ENCODE measurements at regions not wholly inside any gene's neighbourhood (a gene's known extent, or its start where the extent isn't known, plus 50 kb on each side); places are given as distances from the start of the nearest gene placed in this dataset.
"Not testable (repeated sequence)": the region's sequence is repeated elsewhere in the genome, so short reads cannot be mapped to it uniquely, and the experiment has no call there.

DNA sequence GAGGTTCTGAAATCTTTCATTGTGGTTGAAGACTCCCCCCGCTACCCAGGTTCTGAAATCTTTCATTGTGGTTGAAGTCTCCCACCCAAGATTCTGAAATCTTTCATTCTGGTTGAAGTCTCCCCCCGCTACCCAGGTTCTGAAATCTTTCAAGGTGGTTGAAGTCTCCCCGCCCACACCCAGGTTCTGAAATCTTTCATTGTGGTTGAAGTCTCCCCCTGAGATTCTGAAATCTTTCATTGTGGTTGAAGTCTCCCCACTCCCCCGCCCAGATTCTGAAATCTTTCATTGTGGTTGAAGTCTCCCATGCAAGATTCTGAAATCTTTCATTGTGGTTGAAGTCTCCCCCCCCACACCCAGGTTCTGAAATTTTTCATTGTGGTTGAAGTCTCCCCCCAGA is 916.6 kb downstream of the BRD1 start:
- DNase-seq, result not testable (repeated sequence)

DNA sequence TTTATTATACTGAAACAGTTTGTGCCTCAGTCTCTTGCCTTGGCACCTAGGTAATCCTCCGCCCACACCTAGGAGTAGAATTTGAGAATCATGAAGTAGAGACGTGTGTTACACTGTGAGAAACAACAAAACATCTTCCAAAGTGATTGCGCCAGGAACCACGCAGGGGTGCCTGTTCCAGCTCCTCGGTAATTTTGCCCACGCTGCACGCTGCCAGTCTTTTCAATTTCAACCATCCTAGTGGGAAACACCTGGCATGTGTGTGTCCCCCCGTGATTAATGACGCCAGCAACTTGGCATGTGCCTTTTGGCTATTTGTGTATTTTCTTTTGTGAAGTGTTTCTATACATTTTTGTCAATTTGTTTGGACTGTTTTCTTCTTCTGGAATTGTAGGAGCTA is 919.1 kb downstream of the BRD1 start:
- no peak for DNase-seq

DNA sequence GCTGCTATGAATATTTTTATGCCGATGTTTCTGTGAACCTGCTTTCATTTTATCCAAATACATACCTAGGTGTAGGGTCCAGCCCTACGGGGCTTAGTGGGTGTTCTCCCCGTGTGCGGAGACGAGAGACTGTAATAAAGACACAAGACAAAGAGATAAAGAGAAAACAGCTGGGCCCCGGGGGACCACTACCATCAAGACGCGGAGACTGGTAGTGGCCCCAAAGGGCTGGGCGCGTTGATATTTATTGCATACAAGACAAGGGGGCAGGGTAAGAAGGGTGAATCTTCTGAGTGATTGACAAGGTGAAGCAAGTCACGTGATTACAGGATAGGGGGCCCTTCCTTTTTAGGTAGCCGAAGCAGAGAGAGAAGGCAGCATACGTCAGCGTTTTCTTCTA is 920.1 kb downstream of the BRD1 start:
- DNase-seq, result no peak

DNA sequence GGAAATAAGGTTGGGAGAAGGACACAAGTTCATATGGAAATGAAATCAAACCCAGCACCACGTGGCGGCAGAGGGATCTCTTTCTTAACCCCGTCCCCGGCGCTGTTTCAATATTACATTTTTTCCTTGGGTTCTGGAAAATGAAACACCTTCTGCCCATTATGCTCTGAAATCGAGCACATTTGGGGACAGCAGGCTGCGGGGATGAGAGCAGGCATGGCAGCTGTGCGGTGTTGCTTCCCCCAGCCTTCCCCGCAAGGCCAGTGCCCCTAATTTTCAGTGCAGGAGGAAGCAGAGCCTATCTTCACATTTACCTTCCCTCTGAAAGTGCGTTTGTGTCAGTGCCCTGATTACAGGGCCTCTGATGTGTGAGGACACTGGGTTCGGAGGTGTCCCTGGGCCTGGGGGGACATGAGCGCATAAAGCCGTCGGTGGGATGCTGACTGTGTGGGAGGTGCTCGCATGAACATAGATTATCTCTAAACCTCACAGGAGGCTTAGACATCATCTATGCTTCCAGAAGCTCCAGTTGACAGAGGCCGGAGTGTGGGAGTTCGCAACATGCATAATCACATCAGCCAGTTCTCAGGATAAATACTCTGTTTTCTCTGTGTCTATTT is 921.3 kb downstream of the BRD1 start:
- no peak for DNase-seq

DNA sequence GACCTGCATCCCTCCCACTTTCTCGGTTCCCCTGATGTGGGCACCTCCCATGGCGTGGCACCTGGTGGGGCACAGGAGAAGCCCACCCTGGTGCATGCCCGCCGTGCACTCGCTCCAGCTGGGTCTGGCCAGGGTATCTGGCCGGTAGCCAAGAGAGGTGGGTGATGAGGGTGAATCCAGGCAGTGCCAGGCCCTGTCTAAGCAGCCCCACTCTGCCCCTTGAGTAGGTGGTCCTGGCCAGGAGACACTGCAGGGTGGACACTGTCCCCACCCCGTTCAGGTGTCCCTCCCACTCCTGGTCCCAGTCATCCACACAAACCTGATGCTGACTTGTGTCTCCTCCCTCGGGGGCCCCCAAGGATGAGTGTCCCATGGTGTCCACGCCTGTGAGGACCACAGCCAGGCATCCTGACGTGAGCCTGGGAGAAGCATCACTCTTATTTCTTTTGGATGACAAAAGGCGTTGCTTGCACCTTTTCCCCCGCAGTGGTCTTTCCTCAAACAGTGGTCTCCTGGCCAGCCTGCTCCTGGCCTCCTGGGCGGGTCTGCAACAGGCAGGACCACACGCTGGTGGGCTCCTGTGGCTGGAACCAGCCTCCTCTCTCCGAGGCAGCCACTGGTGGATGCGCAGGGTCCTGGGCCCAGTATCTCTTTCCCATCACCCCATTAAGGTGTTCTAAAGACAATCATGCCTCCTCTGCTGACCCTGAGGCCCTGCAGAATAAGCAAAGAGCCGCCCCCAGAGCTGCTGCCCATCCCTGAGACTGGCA is 922.3 kb downstream of the BRD1 start:
- DNase-seq, result no peak

DNA sequence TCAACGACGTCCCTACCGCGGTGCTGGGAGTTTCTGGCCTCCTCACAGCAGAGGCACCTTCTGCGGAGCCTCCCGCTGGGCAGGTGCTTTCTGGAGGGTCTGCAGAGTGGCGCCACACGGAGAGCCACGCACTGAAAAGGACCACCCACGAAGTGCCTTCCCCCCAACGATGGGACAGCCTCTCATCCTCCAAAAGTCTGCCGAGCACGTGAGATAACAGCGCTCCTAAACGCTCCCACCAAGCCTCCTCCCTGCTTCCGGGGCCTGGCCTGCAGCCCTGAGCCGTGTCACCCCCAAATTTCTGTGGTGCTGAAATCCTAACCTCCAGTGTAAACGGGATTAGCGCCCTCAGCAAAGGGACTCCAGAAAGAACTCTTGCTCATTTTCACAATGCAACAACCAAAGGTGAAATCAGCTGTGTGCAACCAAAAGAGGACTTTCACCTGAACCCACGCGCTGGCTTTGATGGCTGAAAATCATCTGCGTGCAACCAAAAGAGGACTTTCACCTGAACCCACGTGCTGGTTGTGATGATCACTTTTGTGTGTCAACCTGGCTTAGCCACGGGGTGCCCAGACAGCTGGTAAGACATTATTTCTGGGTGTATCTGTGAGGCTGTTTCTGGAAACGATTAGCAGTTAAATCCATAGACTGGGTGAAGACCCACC is 924.6 kb downstream of the BRD1 start:
- no peak for DNase-seq

DNA sequence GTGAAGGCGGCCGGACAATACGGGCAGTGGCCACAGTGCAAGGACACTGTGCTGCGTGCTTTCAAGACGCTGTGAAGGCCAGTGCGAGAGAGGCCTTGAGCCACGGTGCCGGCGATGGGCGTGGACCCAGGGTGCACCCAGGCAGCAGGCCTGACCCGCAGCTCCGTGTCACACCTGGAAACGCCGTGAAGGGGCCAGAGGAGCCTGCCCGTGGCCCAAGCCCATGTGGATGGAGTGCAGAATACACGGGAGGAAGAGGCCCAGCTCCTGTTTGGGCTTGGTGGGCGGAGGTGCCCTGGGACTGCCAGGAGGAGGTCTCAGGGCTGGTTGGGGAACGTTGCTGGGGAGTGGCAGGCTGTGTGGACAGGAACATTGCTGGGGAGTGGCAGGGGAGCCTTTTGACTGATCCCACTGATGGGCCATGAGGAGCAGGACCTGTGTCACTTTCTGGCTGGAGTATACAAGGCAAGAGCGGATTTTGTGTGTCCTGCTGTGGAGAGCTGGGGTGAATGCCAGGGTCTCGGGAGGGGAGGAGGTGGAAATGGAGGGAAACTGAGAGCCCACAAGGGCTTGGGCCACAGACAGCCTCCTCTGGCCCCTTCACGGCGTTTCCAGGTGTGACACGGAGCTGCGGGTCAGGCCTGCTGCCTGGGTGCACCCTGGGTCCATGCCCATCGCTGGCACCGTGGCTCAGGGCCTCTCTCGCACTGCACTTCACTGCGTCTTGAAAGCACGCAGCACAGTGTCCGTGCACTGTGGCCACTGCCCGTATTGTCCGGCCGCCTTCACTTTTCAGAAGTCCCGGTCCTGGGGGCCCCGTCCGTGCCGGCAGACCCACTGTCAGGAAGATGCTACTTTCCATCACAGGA is 925.4 kb downstream of the BRD1 start:
- no peak for DNase-seq

DNA sequence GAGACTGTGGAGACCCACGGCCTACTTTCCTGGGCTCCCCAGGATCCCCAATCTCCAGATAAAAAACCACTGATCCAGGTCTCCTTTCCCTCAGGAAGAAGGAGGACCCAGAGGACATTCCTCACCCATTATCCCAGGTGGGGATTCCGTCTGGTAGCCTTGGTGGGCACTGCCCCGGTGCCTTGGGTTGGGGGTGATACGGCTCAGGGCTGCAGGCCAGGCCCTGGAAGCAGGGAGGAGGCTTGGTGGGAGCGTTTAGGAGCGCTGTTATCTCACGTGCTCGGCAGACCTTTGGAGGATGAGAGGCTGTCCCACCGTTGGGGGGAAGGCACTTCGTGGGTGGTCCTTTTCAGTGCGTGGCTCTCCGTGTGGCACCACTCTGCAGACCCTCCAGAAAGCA is 926.3 kb downstream of the BRD1 start:
- DNase-seq, result no peak

DNA sequence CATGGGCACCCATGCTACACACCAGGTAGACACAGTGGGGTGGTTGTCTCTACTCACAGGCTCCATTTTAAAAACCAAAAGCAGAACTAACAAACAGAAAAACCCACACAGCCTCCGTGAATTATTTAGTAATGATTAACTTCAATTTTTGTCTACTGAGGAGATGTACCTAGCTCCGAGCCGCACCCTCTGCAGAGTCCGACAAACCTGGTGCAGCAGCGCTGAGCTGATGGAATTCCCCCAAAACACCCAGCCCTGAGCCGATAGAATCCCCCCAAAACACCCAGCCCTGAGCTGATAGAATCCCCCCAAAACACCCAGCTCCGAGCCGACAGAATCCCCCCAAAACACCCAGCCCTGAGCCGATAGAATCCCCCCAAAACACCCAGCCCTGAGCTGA is 927.0 kb downstream of the BRD1 start:
- no peak for DNase-seq

DNA sequence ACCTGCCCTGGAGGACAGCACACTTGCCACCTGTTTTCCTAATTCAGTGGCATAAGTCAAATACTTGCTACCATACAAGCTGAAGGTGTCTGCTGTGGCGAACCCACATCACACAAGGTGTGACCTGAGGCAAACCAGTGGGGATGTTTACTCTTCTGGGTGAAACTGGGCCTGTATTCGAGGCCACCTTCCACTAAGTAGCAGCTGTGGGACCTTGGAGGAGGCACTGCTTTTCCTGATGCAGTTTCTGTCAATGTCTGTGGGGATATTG is 927.4 kb downstream of the BRD1 start:
- no peak for DNase-seq

DNA sequence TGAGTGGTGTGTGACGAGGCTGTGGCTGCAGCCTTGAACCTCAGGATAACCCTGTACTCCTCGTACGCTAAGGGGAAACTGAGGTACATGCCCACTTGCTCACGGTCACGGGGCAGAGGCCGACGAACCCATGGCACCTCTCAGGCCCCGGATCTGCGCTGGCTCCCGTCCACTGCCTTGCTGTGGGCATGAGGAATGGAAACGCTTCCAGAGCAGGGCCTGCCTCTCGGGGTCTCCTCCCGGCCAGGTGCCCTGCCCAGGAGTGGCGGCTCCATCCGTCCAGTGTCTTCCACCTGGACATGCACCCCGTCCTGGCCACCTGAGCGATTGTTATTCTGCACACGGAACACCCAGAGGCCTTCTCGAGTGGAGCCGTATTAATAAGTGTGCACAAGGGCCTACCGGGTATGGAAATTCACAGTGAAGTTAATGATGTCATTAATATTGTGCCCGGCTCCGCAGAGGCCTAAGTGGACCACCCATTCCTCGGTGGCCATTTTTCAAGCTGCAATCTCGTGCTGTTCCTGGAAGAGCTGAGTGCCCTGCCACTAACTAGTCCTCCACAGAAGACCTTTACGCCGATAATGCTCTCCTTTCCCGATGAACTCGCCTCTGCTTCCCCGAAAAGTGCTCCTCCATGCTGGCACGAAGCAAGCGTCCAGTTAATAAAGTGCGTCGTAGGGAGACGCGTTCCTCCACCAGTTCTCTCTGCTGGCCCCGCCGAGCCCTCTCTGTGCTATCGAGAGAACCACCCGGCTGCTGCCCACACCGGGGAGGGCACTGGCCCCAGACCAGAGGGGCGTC is 927.9 kb downstream of the BRD1 start:
- DNase-seq, result no peak

DNA sequence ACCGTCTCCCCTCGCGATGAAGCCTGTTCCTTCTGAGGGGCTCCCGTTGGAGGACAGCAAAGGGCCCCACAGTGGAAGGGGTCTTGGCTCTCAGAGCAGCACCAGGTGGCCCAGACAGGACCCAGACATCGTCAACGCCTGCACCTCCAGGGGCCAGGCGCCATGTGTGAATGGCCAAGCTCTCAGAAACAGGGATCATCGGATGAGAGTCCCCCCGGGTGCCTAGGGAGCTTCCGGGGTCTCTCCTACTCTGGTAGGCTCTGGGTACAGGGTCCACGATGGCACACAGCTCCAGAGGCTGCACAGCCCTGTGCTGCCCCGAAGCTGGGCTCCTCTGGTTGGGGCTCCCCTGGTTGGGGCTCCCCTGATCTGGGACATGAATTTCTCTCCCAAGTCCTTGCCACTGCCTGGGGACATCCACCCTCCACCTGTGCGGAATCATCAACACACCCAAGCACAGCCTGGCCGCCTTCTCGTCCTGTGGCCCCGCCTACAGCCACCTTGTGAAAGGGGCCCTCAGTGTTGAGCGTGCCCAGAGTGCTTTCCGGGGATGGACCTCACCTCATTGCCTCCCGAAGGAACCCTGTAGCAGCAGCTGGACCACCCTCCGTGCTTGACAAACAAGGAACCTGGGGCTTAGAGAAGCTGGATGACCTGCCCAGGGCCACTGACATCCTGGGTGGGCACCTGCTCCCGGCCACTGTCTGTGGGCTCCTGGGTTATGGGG is 929.0 kb downstream of the BRD1 start:
- no peak for DNase-seq

DNA sequence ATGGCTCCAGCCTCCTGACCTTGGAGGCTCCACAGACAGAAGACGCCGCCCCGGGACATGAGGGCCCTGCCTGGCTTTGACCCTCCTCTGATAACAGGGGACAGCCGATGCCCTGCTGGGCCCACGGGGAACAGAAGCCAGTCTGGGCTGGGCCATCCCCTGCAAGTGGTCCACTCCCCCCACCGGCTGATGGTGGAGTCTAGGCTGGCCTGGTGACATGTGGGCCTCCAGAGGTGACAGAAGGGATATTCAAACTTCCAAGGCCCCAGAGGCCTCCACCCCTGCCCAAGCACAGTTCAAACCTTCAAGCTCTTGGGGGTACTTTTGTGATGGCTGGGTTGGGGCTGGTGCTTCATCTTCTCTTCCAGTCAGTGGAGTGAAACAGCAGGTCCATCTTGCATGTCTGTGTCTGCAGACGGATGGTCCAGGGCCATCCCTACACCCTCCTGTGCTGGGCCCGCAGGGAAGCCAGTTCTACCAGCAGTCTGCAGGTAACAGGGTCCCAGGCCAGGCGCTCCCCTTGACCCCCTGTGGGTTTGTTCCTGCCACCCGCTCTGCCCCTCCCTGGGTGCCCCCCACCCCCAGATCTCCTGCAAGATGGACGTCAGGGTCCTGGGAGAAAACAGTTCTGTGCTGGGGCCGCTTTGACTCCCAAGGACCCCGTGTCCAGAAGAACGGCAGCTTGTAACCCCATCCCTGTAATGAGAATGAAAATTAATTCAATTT is 929.9 kb downstream of the BRD1 start:
- no peak for DNase-seq

DNA sequence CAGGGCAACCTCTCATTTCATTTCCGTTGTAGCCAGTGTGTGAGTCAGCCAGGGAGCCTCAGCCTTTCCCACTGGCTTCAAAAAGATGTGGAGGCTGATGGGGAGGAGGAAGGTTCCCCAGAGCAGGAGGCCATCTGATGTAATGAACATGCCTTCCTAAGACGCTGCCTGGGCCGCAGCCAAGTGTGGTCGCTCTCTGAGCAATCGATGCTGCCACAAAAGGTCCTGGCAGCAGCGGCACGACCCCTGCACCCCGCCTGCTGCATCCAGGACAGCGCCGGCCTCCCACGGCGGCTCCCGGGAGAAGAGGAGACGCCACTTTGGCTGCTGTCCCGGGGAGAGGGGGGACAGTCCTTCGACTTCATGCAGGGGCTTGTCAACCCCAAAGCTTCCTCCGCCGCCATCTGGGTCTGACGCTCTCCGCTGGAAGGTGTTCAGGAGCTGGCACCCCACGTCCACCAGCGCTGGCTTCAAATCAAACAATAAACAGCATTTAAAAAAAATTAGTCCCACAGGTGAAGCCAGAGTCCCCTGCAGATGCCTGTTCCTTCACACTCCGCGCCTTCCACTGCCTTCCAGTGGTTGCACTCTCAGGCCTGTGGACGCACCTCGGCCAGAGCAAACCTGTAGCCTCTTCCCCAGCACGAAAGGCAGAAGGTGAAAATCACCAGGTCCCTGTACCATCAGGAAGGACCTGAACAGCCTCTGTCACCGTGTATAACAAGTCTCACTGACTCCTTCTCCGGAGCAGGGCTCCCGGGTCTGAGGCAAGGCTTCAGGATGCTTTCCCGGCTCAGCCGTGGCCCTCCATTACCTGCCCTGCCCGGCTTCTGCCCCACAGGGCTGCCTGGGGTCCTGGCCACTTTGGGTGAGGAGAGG is 930.7 kb downstream of the BRD1 start:
- no peak for DNase-seq

DNA sequence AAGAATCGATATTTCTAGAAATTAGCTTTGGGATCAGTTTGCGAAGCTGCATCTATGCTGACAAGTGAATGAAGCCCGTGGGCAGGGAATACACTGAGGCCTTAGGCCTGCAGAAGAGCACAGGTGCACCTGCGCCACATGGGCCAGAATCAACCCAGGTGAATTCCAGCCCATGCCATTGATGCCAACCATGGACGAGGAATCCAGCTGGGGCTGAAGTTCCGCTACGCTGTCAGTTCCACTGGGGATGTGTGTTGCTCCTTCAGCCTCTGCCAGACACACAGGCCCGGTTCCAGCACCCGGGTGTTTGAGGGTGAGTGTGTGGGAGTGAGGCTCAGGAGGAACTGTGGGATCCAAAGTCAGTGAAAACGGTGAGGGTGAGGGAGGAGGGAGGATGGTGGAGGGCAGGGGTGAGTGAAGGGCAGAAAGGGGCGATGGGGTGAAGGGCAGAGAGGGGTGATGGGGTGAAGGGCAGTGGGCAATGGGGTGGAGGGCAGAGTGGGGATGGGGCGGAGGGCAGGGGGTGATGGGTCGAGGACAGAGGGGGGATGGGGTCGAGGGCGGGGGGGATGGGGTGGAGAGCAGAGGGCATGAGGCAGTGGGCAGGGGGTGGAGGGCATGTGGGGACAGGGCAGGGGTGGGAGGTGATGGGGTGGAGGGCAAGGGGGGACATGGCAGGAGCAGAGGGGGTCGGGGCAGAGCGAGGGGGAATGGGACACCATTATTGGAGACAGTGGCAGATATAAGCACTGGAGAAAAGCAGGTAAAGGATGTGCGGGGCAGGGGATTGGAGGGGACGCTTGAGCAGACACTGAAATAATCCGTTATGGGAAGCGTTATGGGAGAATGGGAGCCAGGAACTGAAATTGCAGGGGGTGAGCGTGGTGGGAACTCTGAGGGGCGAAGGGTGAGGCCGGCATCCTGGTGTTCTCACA is 931.6 kb downstream of the BRD1 start:
- no peak for DNase-seq

DNA sequence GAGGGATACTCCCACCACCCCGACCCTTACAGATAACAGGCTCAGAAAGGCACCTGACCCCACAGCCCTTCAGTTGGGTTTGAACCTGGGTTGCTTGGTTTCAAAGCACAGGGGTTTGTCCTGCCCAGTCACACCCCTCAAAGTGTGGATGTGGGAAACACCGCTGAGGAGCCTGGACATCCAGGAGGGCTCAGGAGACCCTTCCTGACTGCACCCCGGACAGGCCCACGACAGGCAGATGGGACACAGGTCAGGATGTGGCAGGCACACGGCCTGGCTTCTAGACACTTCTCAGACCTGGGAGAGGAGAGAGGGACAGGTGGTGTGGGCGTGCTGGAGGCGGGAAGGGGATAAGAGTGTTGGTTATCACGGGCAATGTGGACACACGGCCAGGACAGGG is 932.3 kb downstream of the BRD1 start:
- no peak for DNase-seq

DNA sequence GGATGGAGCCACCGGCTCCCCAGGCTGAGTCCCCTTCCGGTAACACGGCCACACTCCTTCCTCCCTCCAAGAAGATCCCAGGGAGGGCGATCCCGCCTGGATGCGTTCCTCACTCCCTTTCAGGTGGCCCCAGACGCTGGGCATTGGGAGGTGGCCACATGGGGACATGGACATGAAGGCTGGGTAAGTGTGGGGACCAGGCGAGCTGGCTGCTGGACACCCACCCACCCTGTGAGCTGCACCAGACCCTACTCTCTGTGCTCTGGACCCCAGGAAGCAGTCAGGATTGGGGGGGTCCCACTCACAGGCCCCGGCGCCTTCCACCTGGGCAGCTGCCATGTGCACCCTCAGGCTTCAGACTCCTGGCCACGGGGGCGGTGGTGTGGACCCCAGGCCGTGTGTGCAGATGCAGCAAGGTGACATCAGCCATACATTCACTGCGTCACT is 932.8 kb downstream of the BRD1 start:
- DNase-seq, result no peak

DNA sequence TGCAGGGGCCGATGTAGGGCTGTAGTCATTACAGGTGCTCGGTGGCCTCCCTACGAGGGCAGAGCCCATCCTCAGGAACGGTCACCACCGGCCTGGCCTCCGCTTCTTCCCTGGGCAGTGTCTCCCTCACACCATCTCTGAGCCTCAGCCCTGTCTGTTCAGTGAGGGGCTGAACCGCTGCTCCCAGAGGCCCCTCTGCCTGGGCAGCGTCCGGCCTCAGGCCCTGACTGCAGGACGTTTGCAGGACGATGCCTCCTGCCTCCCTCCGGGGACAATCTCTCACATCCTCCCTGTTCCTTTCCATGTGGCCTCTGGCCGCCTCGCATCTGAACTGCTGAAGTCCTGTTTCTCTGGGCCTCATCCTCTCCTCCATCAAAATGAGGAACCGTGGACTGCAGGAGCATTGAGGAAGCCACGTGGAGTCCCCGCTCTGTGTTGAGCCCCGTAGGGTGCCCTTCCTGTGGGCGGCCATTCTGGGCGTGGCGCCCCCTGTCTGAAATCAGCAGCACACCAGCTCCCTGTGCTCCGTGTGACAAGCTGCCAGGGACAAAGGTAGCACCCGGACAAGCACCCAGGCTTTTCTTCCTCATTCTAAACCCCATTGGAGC is 933.5 kb downstream of the BRD1 start:
- DNase-seq, result no peak
